ENCODE measurements at regions not wholly inside any gene's neighbourhood (a gene's known extent, or its start where the extent isn't known, plus 50 kb on each side); places are given as distances from the start of the nearest gene placed in this dataset.

DNA sequence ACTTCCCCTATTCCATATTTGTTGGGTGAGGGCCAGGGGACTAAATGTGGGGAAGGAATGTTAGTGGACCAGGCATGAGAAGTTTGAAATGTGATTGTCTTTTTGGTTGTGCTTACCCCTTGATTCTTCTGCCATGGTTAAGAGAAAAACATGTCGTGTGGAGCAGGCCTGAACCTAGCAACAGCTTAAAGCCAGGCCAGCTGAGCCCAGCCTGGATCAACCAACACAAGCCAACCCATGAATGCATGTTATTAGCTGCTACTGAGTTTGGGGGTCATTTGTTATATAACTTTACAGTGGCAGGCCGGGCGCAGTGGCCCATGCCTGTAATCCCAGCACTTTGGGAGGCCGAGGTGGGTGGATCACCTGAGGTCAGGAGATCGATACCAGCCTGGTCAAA, 52.4 kb upstream of the TRIO start:
- no peak for DNase-seq (ENCODE audit: low read depth in 3 of 3)

DNA sequence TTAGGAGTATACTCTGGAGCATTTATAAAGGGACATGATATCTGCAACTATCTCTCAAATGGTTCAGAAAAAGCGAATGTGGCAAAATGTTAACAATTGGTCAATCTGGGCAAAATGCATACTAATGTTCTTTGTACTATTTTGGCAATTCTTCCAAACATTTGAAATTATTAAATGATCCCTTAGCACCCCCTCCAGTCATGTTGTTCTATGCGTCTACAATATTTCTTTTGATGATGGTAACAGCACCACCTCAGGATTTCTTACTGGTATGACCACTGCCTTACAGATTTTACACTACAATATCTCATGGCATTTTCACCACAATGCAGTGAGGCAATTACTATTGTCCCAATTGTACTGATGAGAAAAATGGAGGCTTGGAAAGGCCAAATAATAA, 52.9 kb upstream of the TRIO start:
- DNase-seq (ENCODE audit: low read depth in 3 of 3): no peak

DNA sequence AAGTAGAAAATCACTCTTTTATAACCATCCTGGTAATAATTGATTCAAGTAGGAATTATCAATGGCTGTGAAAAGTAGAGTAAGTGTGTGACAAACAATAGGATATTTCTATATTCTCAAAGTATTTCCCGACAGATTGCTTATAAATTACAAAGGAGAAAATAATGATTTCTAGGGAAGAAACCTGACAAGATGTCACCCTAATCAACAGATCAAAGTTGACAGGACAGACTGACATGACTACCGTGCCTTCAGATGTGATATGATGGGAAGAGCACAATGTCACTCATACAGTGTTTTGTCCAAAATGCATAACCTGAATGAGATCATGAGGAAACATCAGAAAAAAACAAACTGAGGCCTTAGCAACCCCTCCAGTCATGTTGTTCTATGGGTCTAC, 53.9 kb upstream of the TRIO start:
- no peak for DNase-seq (ENCODE audit: low read depth in 3 of 3)

DNA sequence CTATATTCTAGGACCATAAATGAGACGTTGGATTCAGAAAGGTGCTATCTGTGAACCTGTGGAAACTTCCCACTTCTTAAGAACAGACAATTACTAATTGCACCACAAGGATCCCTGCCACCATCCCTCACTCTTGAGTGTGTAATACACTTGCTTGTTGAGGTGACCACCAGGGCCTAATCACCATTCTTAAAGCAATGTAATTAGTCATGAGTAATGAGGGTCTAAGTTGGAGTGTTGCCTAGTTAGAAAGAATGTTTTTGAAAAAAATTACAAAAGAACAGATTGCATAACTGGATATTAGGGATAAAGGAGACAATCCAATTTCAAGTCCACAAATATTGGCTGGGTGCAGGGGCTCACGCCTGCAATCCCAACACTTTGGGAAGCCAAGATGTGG, 56.9 kb upstream of the TRIO start:
- DNase-seq (ENCODE audit: low read depth in 3 of 3): no peak

DNA sequence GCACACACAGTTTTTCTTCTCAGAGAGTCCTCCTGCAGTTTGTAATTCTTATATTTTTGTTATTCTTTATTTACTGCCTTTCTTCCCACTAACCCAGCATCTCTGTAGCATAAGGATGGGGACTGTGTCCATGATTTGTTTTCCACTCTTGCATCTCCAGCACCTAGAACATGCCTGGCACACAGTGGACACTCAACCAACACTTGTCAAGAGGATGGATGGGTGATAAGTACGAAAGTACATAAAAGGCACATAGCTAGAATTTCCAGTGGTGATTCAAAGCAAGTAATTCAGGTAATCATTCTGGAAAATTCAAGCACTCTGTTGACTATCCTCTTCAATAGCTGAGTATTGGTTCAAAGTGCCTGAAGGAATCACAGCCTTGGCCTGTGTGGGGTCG, 60.2 kb upstream of the TRIO start:
- no peak for DNase-seq (ENCODE audit: low read depth in 3 of 3)

DNA sequence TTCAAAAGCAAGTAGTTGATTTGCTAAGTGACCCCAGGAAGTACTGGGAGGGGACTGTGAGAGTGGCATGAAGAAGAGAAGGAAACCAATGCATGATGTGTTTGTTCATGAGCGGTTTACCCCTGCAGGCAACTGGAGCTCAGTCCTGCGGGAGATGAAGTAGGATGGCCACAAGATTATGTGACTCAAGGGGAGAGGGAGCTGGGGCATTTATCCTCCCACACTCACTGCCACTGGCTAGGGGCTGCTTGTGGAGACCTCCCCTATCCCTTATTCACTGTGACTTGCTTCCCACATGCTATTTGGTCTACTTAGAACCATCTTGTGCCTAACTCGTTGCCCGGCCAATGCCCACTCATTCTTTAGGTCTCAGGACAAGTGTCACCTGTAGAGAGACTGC, 60.6 kb upstream of the TRIO start:
- DNase-seq (ENCODE audit: low read depth in 3 of 3): no peak

DNA sequence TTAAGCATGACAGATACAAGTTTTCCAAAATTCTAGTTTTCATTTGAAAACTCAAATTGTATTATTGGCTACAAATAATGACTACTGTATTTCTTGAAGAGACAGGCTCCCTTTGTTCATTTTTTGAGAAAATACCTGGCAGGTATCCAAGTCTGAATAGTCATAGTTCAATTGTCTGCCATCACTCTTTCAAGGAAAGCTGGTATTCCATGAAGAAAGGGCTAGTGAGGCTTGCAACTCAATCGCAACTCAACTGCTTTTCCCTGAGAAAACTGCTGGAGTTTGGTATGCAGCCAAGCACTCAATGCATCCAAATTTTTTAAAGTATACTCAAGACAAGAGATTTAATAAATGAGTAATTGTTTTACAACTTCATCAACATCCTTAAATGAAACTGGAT, 61.4 kb upstream of the TRIO start:
- DNase-seq (ENCODE audit: low read depth in 3 of 3): no peak

DNA sequence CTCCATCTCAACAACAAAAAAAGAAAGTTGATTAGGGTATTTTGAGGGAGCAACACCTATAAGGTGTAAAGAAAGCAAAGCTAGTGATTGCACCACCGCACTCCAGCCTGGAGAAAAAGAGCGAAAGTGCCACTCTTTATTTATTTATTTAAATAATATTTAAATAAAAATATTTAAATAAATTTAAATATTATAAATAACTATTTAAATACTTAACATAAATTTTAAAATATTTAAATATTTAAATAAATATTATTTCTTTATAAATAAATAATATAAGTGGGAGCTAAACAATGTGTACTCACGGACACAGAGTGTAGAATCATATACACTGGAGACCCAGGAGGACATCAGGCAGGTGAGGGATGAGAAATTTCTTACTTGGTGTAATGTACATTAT, 64.4 kb upstream of the TRIO start:
- DNase-seq (ENCODE audit: low read depth in 3 of 3): no peak

DNA sequence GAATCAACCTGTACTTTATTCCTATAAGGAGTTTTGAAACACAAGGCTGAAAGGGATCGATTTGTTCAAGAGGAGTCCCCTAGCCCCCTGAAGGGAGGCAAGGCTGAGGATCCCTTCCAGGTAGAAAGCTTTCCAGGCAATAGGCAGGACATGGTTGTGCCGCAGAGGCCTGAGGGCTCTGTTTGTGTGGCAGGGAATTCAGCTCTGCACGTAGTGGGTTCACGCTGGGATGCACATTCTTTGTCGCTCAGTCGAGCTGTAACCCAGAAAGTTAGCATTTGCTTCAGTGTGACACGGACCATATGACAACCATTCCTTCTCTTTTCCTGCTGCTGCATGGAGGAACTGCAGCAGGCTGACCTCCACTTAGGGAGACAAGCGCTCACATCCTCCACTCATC, 65.6 kb upstream of the TRIO start:
- no peak for DNase-seq (ENCODE audit: low read depth in 3 of 3)

DNA sequence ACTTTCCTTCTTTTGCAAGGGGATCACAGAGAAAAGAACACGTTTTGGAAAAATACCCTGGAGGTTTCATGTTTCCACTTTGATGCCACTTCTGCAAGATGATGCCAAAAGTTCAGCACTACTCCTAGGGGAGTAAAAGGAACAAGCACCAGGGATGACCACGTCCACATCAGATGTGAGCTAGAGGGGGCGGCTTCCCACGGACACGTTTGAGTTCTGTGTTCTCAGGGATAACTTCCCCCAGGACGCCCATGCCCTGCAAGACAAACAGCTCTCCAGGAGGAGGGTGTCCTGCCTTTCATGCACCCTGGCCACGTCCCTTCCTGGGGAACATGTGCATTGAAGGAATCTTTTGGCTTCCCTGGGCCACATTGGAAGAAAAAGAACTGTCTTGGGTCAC, 66.6 kb upstream of the TRIO start:
- DNase-seq (ENCODE audit: low read depth in 3 of 3): no peak

DNA sequence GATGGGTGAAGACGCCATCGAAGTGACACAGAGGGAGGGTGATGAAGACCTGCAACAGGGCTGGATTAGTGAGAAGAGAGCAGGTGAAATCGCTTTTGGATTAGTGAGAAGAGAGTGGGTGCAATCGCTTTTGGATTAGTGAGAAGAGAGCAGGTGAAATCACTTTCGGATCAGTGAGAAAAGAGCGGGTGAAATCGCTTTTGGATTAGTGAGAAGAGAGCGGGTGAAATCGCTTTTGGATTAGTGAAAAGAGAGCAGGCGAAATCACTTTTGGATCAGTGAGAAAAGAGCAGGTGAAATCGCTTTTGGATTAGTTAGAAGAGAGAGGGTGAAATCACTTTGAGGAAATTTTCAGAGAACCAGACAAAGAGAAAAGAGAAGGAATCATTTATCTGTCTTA, 67.2 kb upstream of the TRIO start:
- DNase-seq (ENCODE audit: low read depth in 3 of 3): no peak

DNA sequence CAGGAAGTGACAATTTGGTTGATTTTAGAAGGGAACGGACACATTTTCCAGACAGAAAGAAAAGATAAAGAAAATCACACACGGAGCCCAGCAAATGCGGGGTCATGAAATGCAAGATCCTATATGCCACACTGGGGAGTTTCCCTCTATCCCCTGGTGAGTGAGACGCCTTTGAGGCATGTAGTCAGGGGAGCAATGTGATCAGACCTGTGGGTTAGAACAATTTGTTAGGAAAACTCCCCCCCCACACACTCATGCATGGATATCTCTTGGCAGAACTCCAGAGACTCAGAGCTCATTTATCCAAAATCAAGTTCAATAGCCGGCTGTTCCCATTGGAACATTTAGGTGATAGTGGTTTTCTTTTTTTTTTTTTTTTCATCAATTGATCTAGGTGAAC, 71.7 kb upstream of the TRIO start:
- DNase-seq (ENCODE audit: low read depth in 3 of 3): no peak

DNA sequence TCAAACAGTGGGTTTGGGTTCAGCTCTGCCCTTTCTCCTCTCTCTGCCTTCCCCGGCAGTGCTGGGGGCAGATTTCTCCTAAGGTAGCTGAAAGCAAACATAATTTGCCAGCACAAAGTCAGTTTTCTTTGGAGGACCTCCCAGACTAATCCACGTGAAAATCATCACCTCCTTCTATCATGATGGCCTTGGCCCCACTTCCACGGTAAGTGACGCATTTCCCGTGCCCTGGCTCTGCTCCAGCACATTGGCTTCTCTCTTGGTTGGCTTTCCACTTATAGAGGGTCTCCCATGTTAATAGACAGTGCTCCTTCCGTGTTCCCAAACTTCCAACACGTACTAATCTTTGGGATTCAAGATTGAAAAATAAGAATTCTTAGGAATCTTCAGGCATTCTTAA, 74.1 kb upstream of the TRIO start:
- DNase-seq (ENCODE audit: low read depth in 3 of 3): no peak

DNA sequence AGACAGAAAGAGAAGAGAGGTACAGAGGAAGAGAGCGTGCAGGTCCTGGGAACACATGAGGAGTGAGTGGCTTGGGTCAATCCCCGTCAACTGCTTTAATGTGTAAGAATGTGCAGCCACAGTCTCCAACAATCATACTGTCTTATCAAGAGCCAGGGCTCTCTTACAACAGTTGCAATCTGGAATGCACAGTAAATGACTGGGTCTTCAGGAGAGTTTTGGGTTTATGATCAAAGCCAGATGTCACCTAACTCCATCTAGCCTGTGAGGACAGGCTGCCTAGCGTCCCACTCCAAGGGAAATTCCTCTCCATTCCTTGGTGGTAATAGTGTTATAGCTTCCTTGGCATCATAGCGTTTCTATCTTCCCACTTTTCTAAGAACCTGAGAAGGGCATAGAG, 75.0 kb upstream of the TRIO start:
- no peak for DNase-seq (ENCODE audit: low read depth in 3 of 3)

DNA sequence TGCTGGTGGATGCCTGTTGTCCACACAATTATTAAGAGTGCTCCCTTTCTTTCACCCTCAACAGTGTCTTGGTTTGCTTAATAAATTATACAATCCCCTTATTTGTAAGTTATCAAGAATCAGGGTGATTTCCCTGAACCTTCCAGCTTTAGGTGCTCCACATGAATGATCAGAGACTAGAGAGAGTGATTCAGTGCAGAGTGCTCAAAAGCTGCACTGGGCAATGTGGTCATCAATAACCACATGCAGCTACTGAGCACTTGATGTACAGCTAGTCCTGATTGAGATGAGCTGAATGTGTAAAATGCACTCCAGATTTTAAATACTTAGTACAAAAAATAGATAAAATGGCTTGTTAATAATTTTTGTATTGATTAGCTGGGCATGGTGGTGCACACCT, 76.8 kb upstream of the TRIO start:
- no peak for DNase-seq (ENCODE audit: low read depth in 3 of 3)

DNA sequence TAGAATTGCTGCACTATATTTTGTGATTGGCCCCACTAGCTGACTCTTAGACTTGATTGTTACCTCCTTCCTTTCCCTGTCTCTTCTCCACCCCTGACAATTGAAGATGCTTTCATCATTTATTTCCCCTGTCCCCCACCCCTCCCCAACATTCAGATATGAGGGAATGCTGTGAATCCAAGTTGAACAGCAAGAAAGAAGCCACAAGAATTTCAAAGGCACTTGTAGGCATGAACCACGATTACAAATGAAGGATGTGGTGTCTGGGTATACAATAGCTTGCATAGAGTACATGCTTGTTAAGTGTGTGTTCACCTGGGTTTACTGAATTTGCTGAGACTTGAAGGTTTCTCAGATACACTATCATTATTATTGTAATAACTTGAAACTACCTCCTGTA, 78.3 kb upstream of the TRIO start:
- DNase-seq (ENCODE audit: low read depth in 3 of 3): no peak

DNA sequence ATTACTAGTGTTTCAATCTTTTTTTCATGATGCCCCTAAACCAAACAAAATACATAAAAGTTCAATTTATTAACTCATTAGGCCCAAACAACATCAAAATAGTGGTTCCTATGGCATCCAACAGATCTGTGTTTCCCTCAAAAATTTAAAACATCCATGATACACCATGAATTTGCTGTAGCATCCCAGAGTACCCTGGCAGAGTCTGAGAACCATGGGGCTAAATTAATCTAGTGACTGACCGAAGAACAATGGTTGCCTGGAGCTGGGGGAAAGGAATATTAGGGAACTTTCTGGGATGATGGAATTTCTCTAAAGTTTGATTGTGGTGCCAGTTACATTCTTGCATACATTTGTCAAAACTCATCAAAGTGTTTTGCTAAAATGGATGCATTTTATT, 79.5 kb upstream of the TRIO start:
- DNase-seq (ENCODE audit: low read depth in 3 of 3): no peak

DNA sequence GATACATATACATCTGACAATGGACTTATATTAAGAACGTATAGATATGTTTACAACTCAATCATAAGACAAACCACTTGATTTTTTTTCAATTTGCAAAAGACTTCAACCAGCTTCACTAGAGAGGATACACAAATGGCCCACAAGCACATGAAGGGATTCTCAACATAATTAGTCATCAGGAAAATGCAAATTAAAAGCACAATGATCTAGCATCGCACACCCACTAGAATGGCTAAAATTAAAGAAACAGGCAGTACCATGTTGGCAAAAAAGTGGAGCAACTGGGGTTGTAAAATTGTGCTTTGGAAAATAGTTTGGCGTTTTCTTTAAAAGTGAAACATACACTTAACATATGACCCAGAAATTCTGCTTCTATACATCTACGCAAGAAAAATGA, 80.0 kb upstream of the TRIO start:
- no peak for DNase-seq (ENCODE audit: low read depth in 3 of 3)

DNA sequence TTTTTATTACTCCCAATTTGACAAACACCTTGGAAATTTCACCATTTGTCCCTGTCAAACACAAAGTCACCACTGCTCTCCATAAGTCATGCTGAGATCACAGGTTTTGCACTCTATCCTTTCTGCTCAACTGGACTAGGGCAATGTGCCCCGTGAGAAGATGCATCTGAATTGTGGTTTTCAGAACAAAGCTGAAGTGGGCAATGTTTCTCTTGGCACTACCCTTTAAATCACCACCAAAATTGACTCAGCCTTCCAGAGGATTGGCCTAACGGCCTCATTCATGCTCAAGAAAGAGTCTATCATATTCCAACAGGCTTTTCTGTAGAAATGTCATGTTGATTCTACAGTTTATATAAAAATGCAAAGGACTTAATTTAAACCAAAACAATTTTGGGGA, 81.0 kb upstream of the TRIO start:
- DNase-seq (ENCODE audit: low read depth in 3 of 3): no peak

DNA sequence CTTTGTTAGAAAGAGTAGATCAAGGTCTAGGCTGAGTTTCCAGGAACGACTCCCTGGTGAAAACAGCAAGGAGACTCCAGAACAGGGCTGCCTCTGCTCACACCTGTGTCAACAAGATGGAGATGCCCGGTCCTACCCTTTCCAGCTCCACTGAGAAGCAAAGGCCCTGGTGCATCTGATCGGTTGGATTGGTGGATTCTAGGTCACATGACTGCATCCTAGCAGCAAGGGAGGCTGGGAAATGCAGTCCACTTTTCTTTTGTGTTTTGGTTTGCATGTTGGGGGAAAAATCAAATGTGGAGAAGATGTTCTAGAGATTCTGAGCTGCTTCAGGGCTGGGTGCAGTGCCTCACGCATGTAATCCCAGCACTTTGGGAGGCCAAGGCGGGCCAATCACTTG, 82.0 kb upstream of the TRIO start:
- DNase-seq (ENCODE audit: low read depth in 3 of 3): no peak

DNA sequence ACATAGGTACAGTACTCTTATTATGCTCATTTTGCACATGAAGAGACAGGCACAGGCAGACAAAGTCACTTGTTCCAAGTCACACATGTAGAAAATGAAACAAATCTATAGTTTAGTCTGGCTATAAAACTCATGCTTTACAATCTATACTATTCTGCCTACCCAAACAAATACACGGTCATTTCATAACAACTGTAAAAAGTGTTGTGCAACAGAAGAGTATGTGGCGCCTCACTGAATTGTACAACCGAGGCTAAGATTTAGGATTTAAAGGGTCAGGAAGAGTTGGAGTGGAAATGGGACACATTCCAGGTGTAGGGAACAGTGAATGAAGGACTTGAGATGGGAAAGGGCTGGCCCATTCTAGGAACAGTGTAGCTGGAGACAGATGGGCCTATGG, 82.9 kb upstream of the TRIO start:
- DNase-seq (ENCODE audit: low read depth in 3 of 3): no peak

DNA sequence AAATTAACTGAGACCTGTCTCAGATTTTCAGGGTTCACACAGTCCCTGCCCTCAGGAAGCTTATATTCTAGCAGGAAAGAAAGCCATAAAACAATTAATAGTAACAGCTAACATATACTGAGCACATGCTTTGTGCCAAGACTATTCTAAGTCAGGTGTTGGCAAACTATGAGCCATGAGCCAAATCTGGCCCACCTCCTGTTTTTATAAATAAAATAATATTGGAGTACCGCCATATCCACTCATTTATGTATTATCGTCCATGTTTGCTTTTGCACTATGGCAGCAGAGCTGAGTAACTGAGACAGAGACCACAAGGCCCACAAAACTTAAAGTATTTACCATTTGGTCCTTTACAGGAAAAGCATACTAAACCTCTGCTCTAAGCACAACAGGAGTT, 83.3 kb upstream of the TRIO start:
- no peak for DNase-seq (ENCODE audit: low read depth in 3 of 3)

DNA sequence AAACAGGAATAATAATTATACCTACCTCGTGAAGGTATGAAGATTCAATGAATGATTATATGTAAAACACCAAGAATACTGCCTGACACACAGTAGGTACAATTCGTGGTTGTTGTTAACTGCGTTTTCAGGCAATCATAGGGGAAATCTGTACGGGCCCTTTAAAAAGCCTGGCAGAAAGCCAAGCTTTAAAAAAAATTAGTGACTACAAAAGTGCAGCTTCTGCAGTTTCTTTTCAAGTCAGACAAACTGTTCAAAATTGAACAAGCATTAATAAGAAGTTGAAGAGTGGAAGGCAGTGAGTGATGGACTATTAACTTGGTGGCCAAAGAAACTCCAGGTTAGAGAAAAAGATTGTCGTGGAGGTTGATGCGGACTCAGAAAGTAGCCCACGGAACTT, 85.9 kb upstream of the TRIO start:
- DNase-seq (ENCODE audit: low read depth in 3 of 3): no peak

DNA sequence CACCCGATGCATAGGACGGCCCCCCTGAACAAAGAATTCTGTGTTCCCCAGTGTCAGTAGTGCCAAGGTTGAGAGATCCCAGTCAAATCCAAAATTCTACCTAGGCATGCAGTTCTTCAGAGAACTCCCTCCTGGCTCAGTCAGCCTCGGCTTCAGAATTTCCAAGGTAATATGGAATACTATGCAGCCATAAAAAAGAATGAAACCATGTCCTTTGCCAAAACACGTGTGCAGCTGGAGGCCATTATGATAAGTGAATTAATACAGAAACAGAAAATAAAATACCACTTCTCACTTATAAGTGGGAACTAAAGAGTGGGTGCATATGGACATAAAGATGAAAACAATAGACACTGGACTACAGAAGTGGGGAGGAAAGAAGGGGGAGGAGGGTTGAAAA, 87.1 kb upstream of the TRIO start:
- DNase-seq (ENCODE audit: low read depth in 3 of 3): no peak
